Osteocyte (in vitro differentiated cells): ENCODE measurements at regions not wholly inside any gene's neighbourhood (a gene's known extent, or its start where the extent isn't known, plus 50 kb on each side); places are given as distances from the start of the nearest gene placed in this dataset.

Experiments used
- DNase-seq: peaks from one replicate; pipeline ENCODE4 v3.0.0; 2021; ENCODE audit warnings: mixed read lengths; ENCODE audit not compliant: unreplicated experiment; ENCODE audit errors: extremely low spot score
- H3K27ac Mint-ChIP-seq: one replicate; pipeline ENCODE4 v1.8.0; 2021; ENCODE audit warnings: mild to moderate bottlenecking, mixed read lengths; ENCODE audit not compliant: unreplicated experiment
- H3K27me3 Mint-ChIP-seq: one replicate; pipeline ENCODE4 v1.8.0; 2021; ENCODE audit warnings: mixed read lengths; ENCODE audit not compliant: unreplicated experiment
- H3K36me3 Mint-ChIP-seq: one replicate; pipeline ENCODE4 v1.8.0; 2021; ENCODE audit warnings: mixed read lengths; ENCODE audit not compliant: unreplicated experiment
- H3K4me1 Mint-ChIP-seq: one replicate; pipeline ENCODE4 v1.8.0; 2021; ENCODE audit warnings: mixed read lengths; ENCODE audit not compliant: unreplicated experiment
- H3K4me3 Mint-ChIP-seq: one replicate; pipeline ENCODE4 v1.8.0; 2021; ENCODE audit warnings: mild to moderate bottlenecking, moderate library complexity, mixed read lengths; ENCODE audit not compliant: unreplicated experiment
- H3K9me3 Mint-ChIP-seq: one replicate; pipeline ENCODE4 v1.8.0; 2021; ENCODE audit warnings: mixed read lengths; ENCODE audit not compliant: unreplicated experiment
- TF ChIP-seq, protein P1 (sequence below): fragments of 200-600 bp; sonication (generic); IDR thresholded peaks from 2 replicates; pipeline ENCODE4 v1.5.0; 2021; ENCODE audit warnings: antibody characterized with exemption, mild to moderate bottlenecking, moderate library complexity

- TF ChIP-seq, protein P1, sequence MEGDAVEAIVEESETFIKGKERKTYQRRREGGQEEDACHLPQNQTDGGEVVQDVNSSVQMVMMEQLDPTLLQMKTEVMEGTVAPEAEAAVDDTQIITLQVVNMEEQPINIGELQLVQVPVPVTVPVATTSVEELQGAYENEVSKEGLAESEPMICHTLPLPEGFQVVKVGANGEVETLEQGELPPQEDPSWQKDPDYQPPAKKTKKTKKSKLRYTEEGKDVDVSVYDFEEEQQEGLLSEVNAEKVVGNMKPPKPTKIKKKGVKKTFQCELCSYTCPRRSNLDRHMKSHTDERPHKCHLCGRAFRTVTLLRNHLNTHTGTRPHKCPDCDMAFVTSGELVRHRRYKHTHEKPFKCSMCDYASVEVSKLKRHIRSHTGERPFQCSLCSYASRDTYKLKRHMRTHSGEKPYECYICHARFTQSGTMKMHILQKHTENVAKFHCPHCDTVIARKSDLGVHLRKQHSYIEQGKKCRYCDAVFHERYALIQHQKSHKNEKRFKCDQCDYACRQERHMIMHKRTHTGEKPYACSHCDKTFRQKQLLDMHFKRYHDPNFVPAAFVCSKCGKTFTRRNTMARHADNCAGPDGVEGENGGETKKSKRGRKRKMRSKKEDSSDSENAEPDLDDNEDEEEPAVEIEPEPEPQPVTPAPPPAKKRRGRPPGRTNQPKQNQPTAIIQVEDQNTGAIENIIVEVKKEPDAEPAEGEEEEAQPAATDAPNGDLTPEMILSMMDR = no peak
- DNase-seq = no peak
- Mint-ChIP-seq H3K27me3 (no peaks in the 10 kb centered on the region), H3K36me3 (no peaks in the 10 kb centered on the region), H3K4me1 (no peaks in the 10 kb centered on the region), H3K9me3 (peaks cover 21% of the 10 kb centered on the region), H3K4me3 (no peak overlapping the region), H3K27ac (no peak overlapping the region)
These were observed 379.5 kb upstream of the ATP10A start for GRCh38 chr15:26242565-26243071.

DNA sequence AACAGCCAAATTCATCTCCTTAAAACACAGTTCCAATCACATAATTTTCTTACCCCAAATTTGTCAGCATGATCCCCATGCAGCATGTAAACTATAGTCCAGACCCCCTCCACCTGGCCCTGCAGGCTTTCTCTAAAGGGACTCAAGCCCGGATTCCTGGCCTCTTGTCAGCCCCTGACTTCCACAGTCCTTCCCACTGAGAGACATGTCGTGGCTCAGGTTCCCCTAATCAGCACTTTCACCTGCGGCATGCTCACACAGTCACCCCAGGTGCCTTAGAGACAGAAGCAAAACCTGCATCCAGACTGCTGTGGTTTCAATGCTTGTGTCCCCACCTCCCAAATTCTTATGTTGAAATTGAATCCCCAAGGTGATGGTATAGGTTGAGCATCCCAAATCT, 372.7 kb upstream of the ATP10A start:
- H3K27ac Mint-ChIP-seq = no peak overlapping the region
- TF ChIP-seq, protein P1 = no peak
- DNase-seq = no peak
- H3K4me1 Mint-ChIP-seq = no peaks in the 10 kb centered on the region
- no peak overlapping the region for H3K4me3 Mint-ChIP-seq
- no peaks in the 10 kb centered on the region for H3K36me3 Mint-ChIP-seq
- H3K9me3 Mint-ChIP-seq = peaks cover 8% of the 10 kb centered on the region
- peaks cover 4% of the 10 kb centered on the region for H3K27me3 Mint-ChIP-seq

- no peaks in the 10 kb centered on the region for H3K4me1 Mint-ChIP-seq
- H3K4me3 Mint-ChIP-seq = no peak overlapping the region
These were observed 372.0 kb upstream of the ATP10A start for GRCh38 chr15:26234976-26235767.

GRCh38 chr15:26232691-26233090, 369.6 kb upstream of the ATP10A start:
- DNase-seq = no peak
- Mint-ChIP-seq H3K4me1 (no peaks in the 10 kb centered on the region), H3K27me3 (peaks cover 4% of the 10 kb centered on the region), H3K4me3 (no peak overlapping the region), H3K36me3 (no peaks in the 10 kb centered on the region), H3K27ac (no peak overlapping the region), H3K9me3 (no peaks in the 10 kb centered on the region)
- TF ChIP-seq, protein P1 = no peak

More at GRCh38 chr15:26234976-26235767, 372.0 kb upstream of the ATP10A start:
- Mint-ChIP-seq H3K27me3 (peaks cover 4% of the 10 kb centered on the region), H3K27ac (no peak overlapping the region), H3K36me3 (no peaks in the 10 kb centered on the region), H3K9me3 (peaks cover 7% of the 10 kb centered on the region)
- DNase-seq = no peak
- TF ChIP-seq, protein P1 = no peak

- Mint-ChIP-seq H3K9me3 (no peaks in the 10 kb centered on the region), H3K4me1 (no peaks in the 10 kb centered on the region), H3K27me3 (peaks cover 4% of the 10 kb centered on the region), H3K36me3 (no peaks in the 10 kb centered on the region), H3K4me3 (no peak overlapping the region), H3K27ac (no peak overlapping the region)
- no peak for DNase-seq
- TF ChIP-seq, protein P1 = no peak
These were observed 368.0 kb upstream of the ATP10A start for GRCh38 chr15:26231096-26231495.
